ENCODE measurements at regions not wholly inside any gene's neighbourhood (a gene's known extent, or its start where the extent isn't known, plus 50 kb on each side); places are given as distances from the start of the nearest gene placed in this dataset.

DNA sequence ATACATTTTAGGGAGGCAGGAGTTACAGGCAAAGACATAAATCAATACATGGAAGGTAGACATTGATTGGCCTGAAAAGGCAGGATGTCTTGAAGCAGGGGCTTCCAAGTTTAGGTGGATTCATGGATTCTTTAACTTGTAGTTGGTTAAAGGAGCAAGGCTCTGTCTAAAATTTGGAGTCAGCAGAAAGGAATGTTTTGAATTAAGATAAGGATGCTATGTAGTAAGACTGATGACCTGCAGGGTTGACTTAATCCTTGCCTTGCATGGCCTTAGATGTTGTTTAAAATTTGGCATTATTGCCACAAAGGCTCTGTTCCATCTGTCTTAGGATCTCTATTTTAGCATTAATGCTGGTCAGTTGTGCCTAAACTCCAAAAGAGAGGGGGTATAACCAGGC lies 171.3 kb downstream of the C5orf15 start:
- TF ChIP-seq CTCF (conservative IDR thresholded peaks at IDR 0.05; ENCODE audit: low read length), result no peak
- TF ChIP-seq EZH2phosphoT487 (IDR thresholded peaks at IDR 0.05; ENCODE audit: borderline replicate concordance, low read depth, low read length), result no peak

All from OCI-LY7 (cell line).